Osteocyte (in vitro differentiated cells): ENCODE measurements at regions not wholly inside any gene's neighbourhood (a gene's known extent, or its start where the extent isn't known, plus 50 kb on each side); places are given as distances from the start of the nearest gene placed in this dataset.

Experiments
- DNase-seq: peaks from one replicate; pipeline ENCODE4 v3.0.0; 2021; ENCODE audit warnings: mixed read lengths; ENCODE audit not compliant: unreplicated experiment; ENCODE audit errors: extremely low spot score
- H3K27ac Mint-ChIP-seq: one replicate; pipeline ENCODE4 v1.8.0; 2021; ENCODE audit warnings: mild to moderate bottlenecking, mixed read lengths; ENCODE audit not compliant: unreplicated experiment
- H3K27me3 Mint-ChIP-seq: one replicate; pipeline ENCODE4 v1.8.0; 2021; ENCODE audit warnings: mixed read lengths; ENCODE audit not compliant: unreplicated experiment
- H3K36me3 Mint-ChIP-seq: one replicate; pipeline ENCODE4 v1.8.0; 2021; ENCODE audit warnings: mixed read lengths; ENCODE audit not compliant: unreplicated experiment
- H3K4me1 Mint-ChIP-seq: one replicate; pipeline ENCODE4 v1.8.0; 2021; ENCODE audit warnings: mixed read lengths; ENCODE audit not compliant: unreplicated experiment
- H3K4me3 Mint-ChIP-seq: one replicate; pipeline ENCODE4 v1.8.0; 2021; ENCODE audit warnings: mild to moderate bottlenecking, moderate library complexity, mixed read lengths; ENCODE audit not compliant: unreplicated experiment
- H3K9me3 Mint-ChIP-seq: one replicate; pipeline ENCODE4 v1.8.0; 2021; ENCODE audit warnings: mixed read lengths; ENCODE audit not compliant: unreplicated experiment
- TF ChIP-seq, protein P1 (sequence below): fragments of 200-600 bp; sonication (generic); IDR thresholded peaks from 2 replicates; pipeline ENCODE4 v1.5.0; 2021; ENCODE audit warnings: antibody characterized with exemption, mild to moderate bottlenecking, moderate library complexity

GRCh38 chr16:9463461-9463860 is 372.0 kb downstream of the HAPSTR1 start:
- no peaks in the 10 kb centered on the region for H3K36me3 Mint-ChIP-seq
- H3K9me3 Mint-ChIP-seq: no peaks in the 10 kb centered on the region
- TF ChIP-seq, protein P1, sequence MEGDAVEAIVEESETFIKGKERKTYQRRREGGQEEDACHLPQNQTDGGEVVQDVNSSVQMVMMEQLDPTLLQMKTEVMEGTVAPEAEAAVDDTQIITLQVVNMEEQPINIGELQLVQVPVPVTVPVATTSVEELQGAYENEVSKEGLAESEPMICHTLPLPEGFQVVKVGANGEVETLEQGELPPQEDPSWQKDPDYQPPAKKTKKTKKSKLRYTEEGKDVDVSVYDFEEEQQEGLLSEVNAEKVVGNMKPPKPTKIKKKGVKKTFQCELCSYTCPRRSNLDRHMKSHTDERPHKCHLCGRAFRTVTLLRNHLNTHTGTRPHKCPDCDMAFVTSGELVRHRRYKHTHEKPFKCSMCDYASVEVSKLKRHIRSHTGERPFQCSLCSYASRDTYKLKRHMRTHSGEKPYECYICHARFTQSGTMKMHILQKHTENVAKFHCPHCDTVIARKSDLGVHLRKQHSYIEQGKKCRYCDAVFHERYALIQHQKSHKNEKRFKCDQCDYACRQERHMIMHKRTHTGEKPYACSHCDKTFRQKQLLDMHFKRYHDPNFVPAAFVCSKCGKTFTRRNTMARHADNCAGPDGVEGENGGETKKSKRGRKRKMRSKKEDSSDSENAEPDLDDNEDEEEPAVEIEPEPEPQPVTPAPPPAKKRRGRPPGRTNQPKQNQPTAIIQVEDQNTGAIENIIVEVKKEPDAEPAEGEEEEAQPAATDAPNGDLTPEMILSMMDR: no peak
- no peaks in the 10 kb centered on the region for H3K27me3 Mint-ChIP-seq
- no peaks in the 10 kb centered on the region for H3K4me1 Mint-ChIP-seq
- no peak overlapping the region for H3K4me3 Mint-ChIP-seq
- DNase-seq: no peak
- no peak overlapping the region for H3K27ac Mint-ChIP-seq

DNA sequence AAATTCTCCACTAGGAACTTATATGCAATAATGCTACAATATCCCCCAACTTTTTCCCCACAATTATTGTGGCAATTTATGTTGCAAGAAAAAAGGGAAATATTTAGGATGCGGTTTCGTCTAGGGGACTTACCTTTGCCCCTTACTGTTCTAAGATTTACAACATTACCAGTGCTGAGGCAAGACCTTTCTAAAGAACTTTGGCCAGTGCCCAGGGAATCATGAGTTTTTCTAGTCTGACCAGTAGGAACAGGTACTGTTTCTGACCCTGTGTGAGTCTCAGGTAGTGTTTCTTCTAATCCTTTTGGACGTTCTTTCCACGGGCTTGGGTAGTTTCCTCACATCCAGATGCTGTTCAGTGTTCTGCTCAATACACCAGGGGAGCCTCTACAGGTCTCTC is 373.7 kb downstream of the HAPSTR1 start:
- no peak overlapping the region for H3K4me3 Mint-ChIP-seq
- no peak overlapping the region for H3K27ac Mint-ChIP-seq
- H3K9me3 Mint-ChIP-seq: peaks cover 8% of the 10 kb centered on the region
- H3K27me3 Mint-ChIP-seq: no peaks in the 10 kb centered on the region
- DNase-seq: no peak
- TF ChIP-seq, protein P1: no peak
- H3K36me3 Mint-ChIP-seq: no peaks in the 10 kb centered on the region
- H3K4me1 Mint-ChIP-seq: no peaks in the 10 kb centered on the region

GRCh38 chr16:9469512-9469911 is 378.1 kb downstream of the HAPSTR1 start:
- no peaks in the 10 kb centered on the region for H3K36me3 Mint-ChIP-seq
- no peaks in the 10 kb centered on the region for H3K4me1 Mint-ChIP-seq
- DNase-seq: no peak
- H3K4me3 Mint-ChIP-seq: no peak overlapping the region
- TF ChIP-seq, protein P1: no peak
- peaks cover 8% of the 10 kb centered on the region for H3K9me3 Mint-ChIP-seq
- no peak overlapping the region for H3K27ac Mint-ChIP-seq
- H3K27me3 Mint-ChIP-seq: no peaks in the 10 kb centered on the region

DNA sequence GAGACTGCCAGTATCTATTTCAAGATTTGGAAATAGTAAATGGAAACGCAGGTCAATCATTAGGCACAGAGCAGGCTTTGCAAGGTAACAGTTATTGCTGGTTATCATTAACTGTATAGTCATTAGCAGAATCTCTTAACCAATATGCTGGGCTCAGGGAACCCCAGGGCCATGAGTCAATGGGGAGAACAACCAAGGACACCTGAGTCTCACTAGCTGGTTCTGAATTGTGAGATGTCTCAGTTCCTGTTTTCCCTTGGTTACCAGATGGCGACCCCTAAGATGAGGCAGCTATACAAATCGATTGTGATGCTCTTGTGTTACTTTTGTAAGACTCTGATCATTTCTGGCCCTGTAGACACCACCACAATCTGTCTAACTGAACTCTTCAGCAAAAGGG is 385.3 kb downstream of the HAPSTR1 start:
- H3K36me3 Mint-ChIP-seq: no peaks in the 10 kb centered on the region
- no peak overlapping the region for H3K4me3 Mint-ChIP-seq
- H3K27ac Mint-ChIP-seq: no peak overlapping the region
- H3K27me3 Mint-ChIP-seq: no peaks in the 10 kb centered on the region
- TF ChIP-seq, protein P1: no peak
- H3K9me3 Mint-ChIP-seq: no peaks in the 10 kb centered on the region
- H3K4me1 Mint-ChIP-seq: no peaks in the 10 kb centered on the region
- DNase-seq: no peak

GRCh38 chr16:9479008-9479407 is 387.6 kb downstream of the HAPSTR1 start:
- no peak for DNase-seq
- TF ChIP-seq, protein P1: no peak
- Mint-ChIP-seq H3K36me3 (no peaks in the 10 kb centered on the region), H3K27ac (no peak overlapping the region), H3K4me3 (no peak overlapping the region), H3K4me1 (no peaks in the 10 kb centered on the region), H3K9me3 (no peaks in the 10 kb centered on the region), H3K27me3 (no peaks in the 10 kb centered on the region)
